ENCODE measurements at regions not wholly inside any gene's neighbourhood (a gene's known extent, or its start where the extent isn't known, plus 50 kb on each side); places are given as distances from the start of the nearest gene placed in this dataset.

- H3K36me3 ChIP-seq = no peaks in the 10 kb centered on the region
- no peak for TF ChIP-seq POLR2A (IDR thresholded peaks at IDR 0.05)
- no peak for TF ChIP-seq CTCF (IDR thresholded peaks at IDR 0.05)
- H3K27me3 ChIP-seq = no peaks in the 10 kb centered on the region
- no peaks in the 10 kb centered on the region for H3K9me3 ChIP-seq
- ATAC-seq = no peak
- intact Hi-C loops (cut with DNase I) = no loop called here
- H3K27ac ChIP-seq = no peak overlapping the region
- no peak overlapping the region for H3K4me3 ChIP-seq
- WGBS (ENCODE audit: insufficient coverage, low coverage, low lambda C conversion rate, missing lambda C conversion rate) = 44% methylated on average over 1 of the region's 5 CpGs
- peaks cover 0 to 19% (median 0%) of the 10 kb centered on the region in 4 donors for H3K4me1 ChIP-seq
- DNase-seq = no peak
Measured at GRCh38 chr10:113476673-113477072, 76.2 kb upstream of the HABP2 start.

GRCh38 chr10:113477451-113477850 is 75.4 kb upstream of the HABP2 start:
- Histone ChIP-seq H3K9me3 (no peaks in the 10 kb centered on the region), H3K27ac (no peak overlapping the region), H3K4me1 (peaks cover 0 to 19% (median 0%) of the 10 kb centered on the region in 4 donors), H3K27me3 (no peaks in the 10 kb centered on the region), H3K4me3 (no peak overlapping the region), H3K36me3 (no peaks in the 10 kb centered on the region)
- ATAC-seq (no peak), DNase-seq (no peak)
- 67% methylated on average over 1 of the region's 3 CpGs for WGBS (ENCODE audit: insufficient coverage, low coverage, low lambda C conversion rate, missing lambda C conversion rate)
- intact Hi-C loops (cut with DNase I) = no loop called here
- TF ChIP-seq CTCF (IDR thresholded peaks at IDR 0.05) (no peak), POLR2A (IDR thresholded peaks at IDR 0.05) (no peak)

GRCh38 chr10:113479346-113480080 is 73.3 kb upstream of the HABP2 start:
- ATAC-seq (peak; percentile 70 to 81 (median 76)), DNase-seq (peak in 1 of 3 donors; percentile 65)
- Histone ChIP-seq H3K36me3 (no peaks in the 10 kb centered on the region), H3K4me3 (no peak overlapping the region), H3K27ac (peak overlapping the region in 2 of 3 donors; percentile 39 to 66), H3K27me3 (no peaks in the 10 kb centered on the region), H3K9me3 (no peaks in the 10 kb centered on the region), H3K4me1 (peaks cover 0 to 19% (median 0%) of the 10 kb centered on the region in 4 donors)
- 52% methylated on average over 7 of the region's 9 CpGs for WGBS (ENCODE audit: insufficient coverage, low coverage, low lambda C conversion rate, missing lambda C conversion rate)
- TF ChIP-seq CTCF (IDR thresholded peaks at IDR 0.05) (no peak), POLR2A (IDR thresholded peaks at IDR 0.05) (no peak)
- intact Hi-C loops (cut with DNase I) = no loop called here

- DNase-seq = no peak
- Histone ChIP-seq H3K27ac (peak overlapping the region in 2 of 3 donors; percentile 61 to 66), H3K9me3 (no peaks in the 10 kb centered on the region), H3K4me3 (no peak overlapping the region), H3K4me1 (peaks cover 0 to 19% (median 0%) of the 10 kb centered on the region in 4 donors), H3K36me3 (no peaks in the 10 kb centered on the region), H3K27me3 (no peaks in the 10 kb centered on the region)
- intact Hi-C loops (cut with DNase I) = no loop called here
- WGBS (ENCODE audit: insufficient coverage, low coverage, low lambda C conversion rate, missing lambda C conversion rate) = 35% methylated on average over 1 of the region's 1 CpG
- ATAC-seq = peak in 1 of 4 donors; percentile 38
- TF ChIP-seq POLR2A (IDR thresholded peaks at IDR 0.05) (no peak), CTCF (IDR thresholded peaks at IDR 0.05) (no peak)
Measured at GRCh38 chr10:113480081-113480360, 72.8 kb upstream of the HABP2 start.

All from right lobe of liver (tissue), 6 donors.